Thyroid gland (tissue), 4 donors: ENCODE measurements at regions not wholly inside any gene's neighbourhood (a gene's known extent, or its start where the extent isn't known, plus 50 kb on each side); places are given as distances from the start of the nearest gene placed in this dataset.

ENCODE experiments used
- CTCF ChIP-seq, 6 experiments: fragments of 200-600 bp in 3 of 6; fragments of 450-650 bp in 3 of 6; sonication (generic) in 3 of 6; IDR thresholded peaks; one replicate each; pipeline ENCODE4 v1.5.1; 2016 to 2019; ENCODE audit warnings: antibody characterized with exemption in 6 of 6, mild to moderate bottlenecking in 2 of 6, inconsistent platforms in 1 of 6, moderate library complexity in 1 of 6
- POLR2A ChIP-seq, 2 donors: fragments of 450-650 bp; IDR thresholded peaks; one replicate each; pipeline ENCODE4 v1.6.1; 2017; ENCODE audit warnings: antibody characterized with exemption in 2 of 2, mild to moderate bottlenecking in 2 of 2, moderate library complexity in 1 of 2

GRCh38 chrX:27399146-27399456 lies 64.0 kb downstream of the PPP4R3C start:
- TF ChIP-seq CTCF (IDR thresholded peaks at IDR 0.05) (no peak), POLR2A (IDR thresholded peaks at IDR 0.05) (no peak)
